Glomerular visceral epithelial cell (primary cell): ENCODE measurements at regions not wholly inside any gene's neighbourhood (a gene's known extent, or its start where the extent isn't known, plus 50 kb on each side); places are given as distances from the start of the nearest gene placed in this dataset.
"Not testable (repeated sequence)": the region's sequence is repeated elsewhere in the genome, so short reads cannot be mapped to it uniquely, and the experiment has no call there.

Source experiments
- DNase-seq: peaks from one replicate; pipeline ENCODE4 v3.0.0-alpha.2; 2016; ENCODE audit errors: extremely low spot score

- no peak for DNase-seq
Observed at GRCh38 chr13:58991826-58992477, 1171.8 kb downstream of the DIAPH3 start.

GRCh38 chr13:58992478-58993042 lies 1171.2 kb downstream of the DIAPH3 start:
- DNase-seq: no peak

- DNase-seq: no peak
Observed at GRCh38 chr13:58994077-58994476, 1169.7 kb downstream of the DIAPH3 start.

- DNase-seq: no peak
Observed at GRCh38 chr13:58994777-58995176, 1169.0 kb downstream of the DIAPH3 start.

- no peak for DNase-seq
Observed at GRCh38 chr13:58998716-58999115, 1165.0 kb downstream of the DIAPH3 start.

- DNase-seq: no peak
Observed at GRCh38 chr13:58999851-59000250, 1163.9 kb downstream of the DIAPH3 start.

GRCh38 chr13:59000770-59001169 lies 1163.0 kb downstream of the DIAPH3 start:
- DNase-seq: no peak

GRCh38 chr13:59012731-59013130 lies 1151.0 kb downstream of the DIAPH3 start:
- no peak for DNase-seq

GRCh38 chr13:59016250-59016649 lies 1147.5 kb downstream of the DIAPH3 start:
- no peak for DNase-seq

GRCh38 chr13:59024434-59024833 lies 1139.3 kb downstream of the DIAPH3 start:
- DNase-seq: no peak

GRCh38 chr13:59034198-59034597 lies 1129.5 kb downstream of the DIAPH3 start:
- no peak for DNase-seq

GRCh38 chr13:59038824-59039223 lies 1124.9 kb downstream of the DIAPH3 start:
- DNase-seq: no peak

- no peak for DNase-seq
Observed at GRCh38 chr13:59043016-59043415, 1120.7 kb downstream of the DIAPH3 start.

GRCh38 chr13:59047546-59047945 lies 1116.2 kb downstream of the DIAPH3 start:
- no peak for DNase-seq

GRCh38 chr13:59061621-59062020 lies 1102.1 kb downstream of the DIAPH3 start:
- no peak for DNase-seq

- DNase-seq: no peak
Observed at GRCh38 chr13:59064042-59064441, 1099.7 kb downstream of the DIAPH3 start.

- DNase-seq: not testable (repeated sequence)
Observed at GRCh38 chr13:59076386-59076785, 1087.3 kb downstream of the DIAPH3 start.

- peak; percentile 65 for DNase-seq
Observed at GRCh38 chr13:59086147-59086546, 1077.6 kb downstream of the DIAPH3 start.

- peak; percentile 24 for DNase-seq
Observed at GRCh38 chr13:59088716-59089115, 1075.0 kb downstream of the DIAPH3 start.

- DNase-seq: no peak
Observed at GRCh38 chr13:59094181-59094580, 1069.5 kb downstream of the DIAPH3 start.

GRCh38 chr13:59099182-59099974 lies 1064.3 kb downstream of the DIAPH3 start:
- DNase-seq: no peak

- DNase-seq: peak; percentile 2
Observed at GRCh38 chr13:59103004-59103768, 1060.5 kb downstream of the DIAPH3 start.
